WI38 (cell line): ENCODE measurements at regions not wholly inside any gene's neighbourhood (a gene's known extent, or its start where the extent isn't known, plus 50 kb on each side); places are given as distances from the start of the nearest gene placed in this dataset.

Experiments
- H3K4me3 ChIP-seq: 2 replicates; pipeline ENCODE4 v1.5.1; 2011; ENCODE audit warnings: low read depth, mild to moderate bottlenecking, control low read depth, low read length
- TF ChIP-seq, protein P1 (sequence below): IDR thresholded peaks from 2 replicates; pipeline ENCODE4 v1.5.1; 2012; ENCODE audit warnings: low read depth, mild to moderate bottlenecking, control low read depth, low read length

DNA sequence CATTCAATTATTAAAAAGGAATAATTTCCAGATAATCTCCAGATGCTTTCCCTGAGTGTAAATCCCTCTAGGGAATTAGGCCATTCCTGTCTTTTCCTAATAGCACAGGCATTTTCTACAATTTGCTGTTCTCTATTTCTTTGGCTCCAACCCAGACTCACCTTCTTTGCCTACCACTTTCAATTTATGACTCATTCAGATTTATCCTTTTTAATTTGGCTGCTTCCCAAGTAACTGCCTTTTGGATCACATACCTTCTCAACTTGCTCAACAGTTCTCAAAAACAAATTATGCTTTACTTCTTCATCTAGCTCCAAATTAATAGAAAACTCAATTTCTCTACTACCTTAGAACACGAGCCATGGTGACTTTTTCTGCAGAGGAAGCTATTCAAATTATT, 1166.3 kb upstream of the PCDH7 start:
- TF ChIP-seq, protein P1, sequence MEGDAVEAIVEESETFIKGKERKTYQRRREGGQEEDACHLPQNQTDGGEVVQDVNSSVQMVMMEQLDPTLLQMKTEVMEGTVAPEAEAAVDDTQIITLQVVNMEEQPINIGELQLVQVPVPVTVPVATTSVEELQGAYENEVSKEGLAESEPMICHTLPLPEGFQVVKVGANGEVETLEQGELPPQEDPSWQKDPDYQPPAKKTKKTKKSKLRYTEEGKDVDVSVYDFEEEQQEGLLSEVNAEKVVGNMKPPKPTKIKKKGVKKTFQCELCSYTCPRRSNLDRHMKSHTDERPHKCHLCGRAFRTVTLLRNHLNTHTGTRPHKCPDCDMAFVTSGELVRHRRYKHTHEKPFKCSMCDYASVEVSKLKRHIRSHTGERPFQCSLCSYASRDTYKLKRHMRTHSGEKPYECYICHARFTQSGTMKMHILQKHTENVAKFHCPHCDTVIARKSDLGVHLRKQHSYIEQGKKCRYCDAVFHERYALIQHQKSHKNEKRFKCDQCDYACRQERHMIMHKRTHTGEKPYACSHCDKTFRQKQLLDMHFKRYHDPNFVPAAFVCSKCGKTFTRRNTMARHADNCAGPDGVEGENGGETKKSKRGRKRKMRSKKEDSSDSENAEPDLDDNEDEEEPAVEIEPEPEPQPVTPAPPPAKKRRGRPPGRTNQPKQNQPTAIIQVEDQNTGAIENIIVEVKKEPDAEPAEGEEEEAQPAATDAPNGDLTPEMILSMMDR = no peak
- no peak overlapping the region for H3K4me3 ChIP-seq

DNA sequence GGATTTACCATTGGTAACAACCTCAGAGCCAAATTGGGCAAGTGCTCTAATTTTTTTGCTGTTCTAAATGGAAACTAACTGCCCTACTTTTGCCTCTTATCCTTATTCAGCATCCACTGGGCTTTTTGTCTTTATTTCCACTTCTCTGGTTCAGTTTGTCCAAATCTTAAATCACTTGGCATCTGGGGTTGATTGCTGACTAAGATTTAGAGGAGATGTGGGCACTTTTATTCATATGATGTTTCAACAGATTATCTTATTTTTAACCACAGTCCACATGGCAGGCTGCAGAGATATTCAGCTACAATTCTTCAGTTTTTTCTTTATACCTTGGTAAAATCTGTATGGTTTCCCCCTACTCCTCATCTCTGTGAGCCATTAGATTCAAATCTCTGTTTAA, 1161.4 kb upstream of the PCDH7 start:
- TF ChIP-seq, protein P1 = no peak
- no peak overlapping the region for H3K4me3 ChIP-seq

DNA sequence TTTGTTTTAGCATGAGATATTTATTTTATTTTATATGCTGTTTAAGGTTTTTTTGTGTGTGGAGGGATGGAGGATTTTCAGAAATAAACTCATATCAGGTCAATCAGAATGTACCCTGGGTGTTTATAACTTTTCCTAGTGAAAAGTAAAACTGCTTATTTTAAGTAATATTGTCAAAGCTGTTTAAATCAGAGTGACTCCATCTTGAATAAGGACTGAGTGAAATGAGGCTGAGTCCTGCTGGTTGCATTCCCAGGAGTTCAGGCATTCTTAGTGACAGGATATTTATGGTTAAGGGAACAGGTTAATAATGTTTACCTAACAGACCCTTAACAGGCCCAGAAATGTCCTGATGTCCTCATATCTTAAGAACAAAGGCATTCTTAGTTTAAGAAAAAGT, 1160.9 kb upstream of the PCDH7 start:
- H3K4me3 ChIP-seq = no peak overlapping the region
- TF ChIP-seq, protein P1 = no peak

DNA sequence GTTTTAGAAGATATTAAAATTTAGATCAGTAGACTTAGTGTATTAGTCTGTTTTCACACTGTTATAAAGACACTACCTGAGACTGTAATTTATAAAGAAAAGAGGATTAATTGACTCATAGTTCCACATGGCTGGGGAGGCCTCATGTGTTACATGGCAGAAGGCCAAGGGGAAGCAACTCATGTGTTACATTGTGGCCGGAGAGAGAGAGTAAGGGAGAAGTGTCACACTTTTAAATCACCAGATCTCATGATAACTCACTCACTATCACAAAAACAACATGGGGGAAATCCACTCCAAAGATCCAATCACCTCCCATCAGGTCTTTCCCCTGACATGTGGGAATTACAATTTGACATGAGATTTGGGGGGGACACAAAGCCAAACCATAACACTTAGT, 1159.7 kb upstream of the PCDH7 start:
- TF ChIP-seq, protein P1 = no peak
- no peak overlapping the region for H3K4me3 ChIP-seq

- TF ChIP-seq, protein P1 = no peak
- H3K4me3 ChIP-seq = no peak overlapping the region
Measured at GRCh38 chr4:29565256-29565655, 1154.9 kb upstream of the PCDH7 start.

GRCh38 chr4:29566371-29566770, 1153.8 kb upstream of the PCDH7 start:
- TF ChIP-seq, protein P1 = no peak
- no peak overlapping the region for H3K4me3 ChIP-seq

GRCh38 chr4:29571322-29571721, 1148.8 kb upstream of the PCDH7 start:
- TF ChIP-seq, protein P1 = no peak
- H3K4me3 ChIP-seq = no peak overlapping the region

- TF ChIP-seq, protein P1 = no peak
- H3K4me3 ChIP-seq = no peak overlapping the region
Measured at GRCh38 chr4:29578329-29578728, 1141.8 kb upstream of the PCDH7 start.
